GM18519 (cell line): ENCODE measurements at regions not wholly inside any gene's neighbourhood (a gene's known extent, or its start where the extent isn't known, plus 50 kb on each side); places are given as distances from the start of the nearest gene placed in this dataset.

ENCODE experiments used
- ATAC-seq: cut with Tn5 transposase; IDR thresholded peaks from one replicate; pipeline ENCODE4 v1.9.1; 2021; ENCODE audit warnings: mild to moderate bottlenecking, moderate library complexity; ENCODE audit not compliant: unreplicated experiment, low FRiP score

DNA sequence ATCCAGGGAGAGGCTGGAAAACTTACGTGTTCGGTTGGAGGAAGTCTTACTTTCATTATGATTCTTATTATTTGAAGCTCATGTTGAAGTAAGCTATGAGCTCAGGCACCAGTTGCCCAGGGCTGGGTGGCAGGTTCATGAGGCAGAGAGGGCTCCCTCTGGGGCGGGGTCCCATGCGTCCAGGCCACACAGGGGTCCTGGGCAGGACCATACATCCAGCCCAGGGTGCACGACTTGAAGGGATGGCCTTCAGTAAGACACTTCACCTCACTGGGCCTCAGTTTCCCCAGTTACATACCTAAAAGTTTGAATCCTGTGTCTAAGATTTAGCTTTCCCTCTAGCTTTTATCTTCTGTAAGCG, 107.3 kb upstream of the B3GAT1 start:
- no peak for ATAC-seq

DNA sequence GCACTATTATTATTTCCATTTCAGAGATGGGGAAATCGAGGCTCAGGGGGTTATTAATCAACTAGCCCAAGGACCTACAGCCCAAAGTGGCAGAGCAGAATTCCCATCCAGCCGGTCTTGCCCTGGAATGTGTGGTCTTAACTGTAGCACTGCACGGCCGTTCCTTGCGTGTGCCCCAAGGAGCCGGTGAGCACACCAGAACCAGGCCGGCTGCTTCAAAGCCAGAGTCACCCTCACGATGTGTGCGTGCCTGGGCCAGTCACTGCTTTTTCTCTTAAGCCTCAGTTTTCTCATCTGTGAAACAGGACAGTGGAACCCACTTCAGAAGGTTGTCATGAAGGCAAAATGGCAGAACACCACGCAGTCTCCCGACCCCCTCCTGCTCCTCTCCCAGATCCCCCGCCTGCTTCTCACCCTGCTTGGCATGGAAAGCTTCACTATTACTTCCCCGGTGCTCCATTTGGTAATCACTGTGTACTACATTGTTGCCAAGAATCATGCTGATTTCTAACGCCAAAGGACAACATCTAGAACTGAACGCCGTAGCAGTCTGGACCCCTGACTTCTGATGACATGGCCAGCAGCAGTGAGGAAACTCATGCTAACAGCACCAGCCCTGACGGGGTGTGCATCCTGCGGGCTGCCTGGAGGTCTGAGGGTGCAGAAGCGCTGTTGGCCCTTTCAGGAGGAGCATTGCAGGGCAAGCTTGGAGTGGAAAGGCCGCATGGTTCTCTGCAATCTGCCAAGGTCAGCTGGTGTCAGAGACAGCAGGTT, 106.8 kb upstream of the B3GAT1 start:
- no peak for ATAC-seq

DNA sequence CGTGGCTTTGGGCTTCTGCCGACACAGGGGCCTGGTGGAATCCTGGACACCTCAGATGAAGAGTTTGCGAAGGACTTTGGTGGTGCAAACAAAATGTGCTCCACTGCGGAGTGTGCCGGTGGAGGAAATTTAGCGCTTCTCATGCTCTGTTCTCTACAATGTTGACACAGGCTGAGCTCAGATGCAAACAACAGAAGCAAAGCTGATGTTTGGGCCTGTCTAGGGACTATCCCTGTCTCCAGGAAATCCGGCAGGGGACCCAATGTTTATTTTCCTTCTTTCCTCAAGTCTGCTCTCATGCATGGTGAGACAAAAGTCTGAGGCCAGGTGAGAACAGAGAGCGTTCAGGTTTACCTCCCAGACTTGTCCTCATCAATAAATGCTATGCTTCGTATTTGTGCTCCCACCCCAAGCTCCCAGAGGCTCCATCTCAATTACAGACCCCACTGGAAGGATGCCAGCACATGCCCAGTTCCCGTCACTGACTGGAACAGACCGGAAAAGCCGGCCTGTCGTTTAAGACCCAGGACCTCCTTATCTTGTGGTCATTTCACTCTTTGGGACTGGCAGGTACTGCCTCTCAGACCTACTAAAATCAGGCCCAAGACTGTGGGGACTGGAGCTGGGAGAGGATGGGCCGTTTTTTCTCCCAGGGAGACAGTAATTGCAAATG, 105.7 kb upstream of the B3GAT1 start:
- no peak for ATAC-seq

DNA sequence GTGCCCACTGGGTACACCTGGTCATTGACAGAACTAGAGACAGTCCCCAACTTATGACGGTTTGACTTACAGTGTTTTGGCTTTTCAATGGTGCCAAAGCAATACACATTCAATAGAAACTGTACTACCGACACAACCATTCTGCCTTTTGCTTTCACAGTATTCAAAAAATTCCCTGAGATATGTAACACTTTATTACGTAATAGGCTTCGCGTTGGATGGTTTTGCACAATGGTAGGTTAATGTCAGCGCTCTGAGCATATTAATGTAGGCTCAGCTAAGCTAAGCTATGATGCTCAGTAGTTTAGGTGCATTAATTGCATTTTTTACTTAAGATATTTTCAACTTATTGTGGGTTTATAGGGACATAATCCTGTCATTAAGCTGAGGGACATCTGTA, 105.1 kb upstream of the B3GAT1 start:
- no peak for ATAC-seq

DNA sequence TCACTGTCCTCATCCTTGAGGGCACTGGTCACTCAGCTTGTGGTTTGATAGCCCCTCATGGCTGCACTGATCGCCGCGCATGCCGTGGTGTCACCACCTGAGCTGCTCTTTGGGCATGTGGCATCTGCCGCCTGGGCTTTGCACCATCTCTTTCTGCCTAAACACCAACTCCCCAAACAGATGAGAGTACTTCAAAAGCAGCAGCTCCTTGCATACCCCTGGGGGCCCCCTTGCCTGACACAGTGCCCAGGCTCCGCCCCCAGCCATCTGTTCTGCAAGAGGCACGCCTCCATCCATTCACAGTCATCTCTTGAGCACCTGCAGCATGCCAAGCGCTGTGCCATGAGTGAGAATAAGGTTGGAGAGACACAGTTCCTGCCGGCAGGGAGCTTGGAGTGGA, 104.5 kb upstream of the B3GAT1 start:
- ATAC-seq: no peak

DNA sequence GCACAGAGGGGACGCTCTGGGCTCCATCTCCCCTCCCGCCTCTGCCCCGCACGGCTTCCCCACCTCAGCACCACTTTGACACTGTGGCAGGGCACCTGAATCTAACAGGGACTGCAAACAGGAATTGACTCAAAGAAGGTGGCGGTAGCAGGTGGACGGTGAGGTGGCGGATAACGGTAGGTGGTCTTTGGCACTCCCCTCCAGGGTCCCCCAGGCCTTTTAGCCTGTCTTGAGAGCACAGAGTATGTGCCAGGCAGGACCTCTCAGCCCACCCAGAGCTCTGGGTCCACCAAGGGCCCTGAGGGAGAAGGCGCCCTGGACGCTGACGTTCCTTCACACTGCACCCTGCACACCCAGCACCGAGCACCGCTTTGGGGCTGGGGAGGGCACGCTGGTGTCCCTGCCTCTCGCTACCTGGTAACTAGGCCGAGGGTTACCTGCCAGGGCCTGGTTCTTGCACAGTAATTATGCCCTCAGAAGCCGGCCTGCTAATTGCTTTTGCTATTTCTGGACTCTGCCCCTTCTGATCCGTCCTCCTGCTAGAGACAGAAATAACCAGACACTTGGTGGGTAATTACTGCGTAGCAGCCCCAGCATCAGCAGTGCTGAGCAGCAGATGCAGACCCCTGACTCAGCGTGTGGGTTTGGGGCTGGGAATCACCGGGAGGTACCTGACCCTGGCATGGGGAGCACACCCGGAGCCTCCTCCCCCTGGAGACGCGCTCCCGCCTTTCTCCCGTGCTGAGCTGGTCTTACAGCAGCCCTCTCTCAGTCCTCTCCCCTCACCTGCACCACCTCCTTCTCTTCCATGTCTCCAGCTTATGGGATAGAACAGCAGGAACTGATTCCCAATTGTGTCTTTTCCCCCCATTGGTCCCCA, 103.3 kb upstream of the B3GAT1 start:
- no peak for ATAC-seq

DNA sequence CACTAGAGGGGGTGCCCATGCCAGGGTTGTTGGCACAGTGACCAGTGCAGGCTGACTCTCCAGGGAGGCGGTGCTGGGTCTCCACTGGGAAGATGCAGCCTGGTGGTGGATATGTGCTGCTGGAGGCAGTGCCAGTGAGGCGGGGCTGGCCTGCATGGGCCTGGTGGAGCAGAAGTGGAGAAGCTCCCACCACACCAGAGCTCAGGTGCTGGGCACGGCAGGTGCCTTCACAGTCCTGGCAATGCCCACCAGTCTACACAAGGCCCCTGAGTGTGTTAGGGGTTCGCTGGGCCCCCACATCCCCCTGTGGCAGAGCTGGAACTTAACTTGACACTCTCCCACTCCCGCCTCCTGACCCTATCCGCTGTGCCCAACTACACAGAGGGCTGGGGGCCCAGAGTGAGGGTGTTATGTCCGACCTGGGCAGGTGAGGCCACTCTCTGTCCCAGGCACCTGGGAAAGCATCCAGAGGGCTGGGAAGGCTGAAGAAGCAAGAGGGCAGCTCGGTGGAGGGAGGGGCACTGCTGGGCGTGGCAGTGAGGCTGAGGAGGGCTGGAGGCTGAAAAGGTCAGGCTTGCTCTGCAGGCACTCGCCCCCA, 102.4 kb upstream of the B3GAT1 start:
- ATAC-seq: no peak

DNA sequence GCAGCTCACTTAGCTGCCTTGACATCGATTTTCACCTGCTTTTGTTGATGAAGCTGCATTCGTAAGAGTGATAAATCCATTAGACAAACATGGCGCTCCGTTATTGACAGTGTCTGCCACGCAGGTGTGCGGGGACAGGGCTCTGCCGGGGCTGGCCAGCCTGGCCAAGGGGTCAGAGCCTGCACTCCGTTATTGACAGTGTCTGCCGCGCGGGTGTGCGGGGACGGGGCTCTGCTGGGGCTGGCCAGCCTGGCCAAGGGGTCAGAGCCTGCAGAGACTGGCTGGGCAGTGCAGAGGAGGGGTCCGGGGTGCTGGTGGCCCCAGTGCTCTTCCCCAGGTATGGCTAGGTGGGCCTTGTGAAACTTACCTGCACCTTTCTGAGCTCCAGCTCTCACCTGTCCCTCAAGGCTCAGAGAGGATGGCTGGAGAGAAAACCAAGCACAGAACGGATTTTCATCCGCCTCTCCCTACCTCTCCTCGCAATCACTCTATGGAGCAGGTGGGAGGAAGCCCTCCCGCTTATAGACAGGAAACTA, 101.6 kb upstream of the B3GAT1 start:
- no peak for ATAC-seq

DNA sequence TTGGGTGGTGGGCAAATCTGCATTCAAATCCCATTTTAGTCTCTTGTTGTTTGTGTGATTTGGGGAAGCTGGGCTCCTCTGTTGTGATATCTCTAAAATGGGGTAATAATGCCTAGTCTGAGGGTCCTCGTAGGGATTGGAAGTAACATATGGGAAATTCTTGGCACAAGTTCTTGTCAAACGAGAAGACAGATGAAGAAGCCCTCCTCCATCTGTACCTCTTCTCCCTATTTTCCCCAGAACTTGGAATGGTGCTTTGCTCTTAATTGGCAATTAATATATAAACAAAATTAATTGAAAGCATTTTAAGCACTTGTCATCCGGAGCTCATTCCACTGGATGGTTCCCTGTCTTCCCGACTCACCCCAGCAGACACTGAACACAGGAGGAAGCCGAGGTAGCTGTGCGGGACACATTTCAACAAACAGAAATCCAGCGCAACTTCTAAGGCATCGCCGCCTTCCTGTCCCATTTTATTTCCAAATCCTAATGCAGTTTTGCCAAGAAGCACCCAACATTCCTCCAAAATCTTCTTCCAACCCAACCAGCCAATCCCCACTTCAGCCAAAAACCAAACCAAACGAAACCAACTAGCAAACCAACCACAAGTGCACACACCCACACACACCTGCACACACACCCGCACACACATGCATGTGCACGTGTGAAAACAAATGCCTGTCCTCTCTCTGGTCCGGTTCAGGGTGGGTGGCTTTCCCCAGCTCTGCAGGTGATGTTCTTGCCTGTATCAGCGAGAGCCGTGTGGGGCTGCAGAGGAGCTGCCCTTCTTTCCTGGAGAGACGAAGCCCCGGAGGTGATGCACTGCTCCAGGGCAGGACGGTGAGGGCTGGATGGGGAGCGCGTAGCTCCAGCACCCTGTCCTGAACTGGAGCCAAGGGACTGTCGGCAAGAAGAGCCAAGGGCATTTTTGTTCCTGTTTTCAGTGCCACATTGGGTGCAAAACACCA, 100.8 kb upstream of the B3GAT1 start:
- ATAC-seq: no peak

DNA sequence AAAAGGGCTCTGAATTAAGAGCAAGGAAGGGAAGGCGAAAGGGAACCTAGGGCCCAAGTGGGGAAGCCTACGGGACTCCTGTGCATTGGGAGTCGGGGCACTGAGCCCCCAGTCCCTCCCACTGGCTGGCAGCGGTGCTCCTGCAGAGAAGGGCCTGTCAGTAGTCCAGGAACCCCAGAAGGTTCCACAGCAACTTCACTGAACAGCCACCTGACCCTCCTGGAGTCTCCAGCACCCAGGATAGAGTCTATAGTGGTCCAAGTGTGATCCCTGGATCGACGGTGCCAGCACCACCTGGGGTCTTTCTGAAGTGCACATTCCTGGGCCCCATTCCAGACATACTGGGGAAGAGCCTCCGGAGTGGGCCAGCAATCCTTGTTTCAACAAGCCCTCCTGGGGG, 100.0 kb upstream of the B3GAT1 start:
- ATAC-seq: no peak

DNA sequence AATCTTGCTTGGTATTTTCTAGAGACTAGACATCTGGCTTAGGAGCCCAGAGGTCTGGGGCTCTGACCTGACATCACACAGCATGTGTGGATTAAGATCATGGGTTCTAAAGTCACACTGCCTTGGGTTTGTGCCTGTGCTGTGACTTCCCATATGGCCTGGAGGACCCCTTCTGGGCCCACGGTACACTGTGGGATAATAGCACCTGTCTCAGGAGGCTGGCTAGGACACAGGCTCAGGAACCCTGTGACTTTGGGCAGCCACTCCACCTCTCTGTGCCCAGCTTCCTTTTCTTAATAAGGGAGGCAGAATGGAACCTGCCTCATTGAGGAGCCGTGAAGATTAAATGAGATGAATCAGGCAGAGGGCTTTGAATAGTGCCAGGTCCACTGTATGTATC, 99.2 kb upstream of the B3GAT1 start:
- ATAC-seq: no peak

DNA sequence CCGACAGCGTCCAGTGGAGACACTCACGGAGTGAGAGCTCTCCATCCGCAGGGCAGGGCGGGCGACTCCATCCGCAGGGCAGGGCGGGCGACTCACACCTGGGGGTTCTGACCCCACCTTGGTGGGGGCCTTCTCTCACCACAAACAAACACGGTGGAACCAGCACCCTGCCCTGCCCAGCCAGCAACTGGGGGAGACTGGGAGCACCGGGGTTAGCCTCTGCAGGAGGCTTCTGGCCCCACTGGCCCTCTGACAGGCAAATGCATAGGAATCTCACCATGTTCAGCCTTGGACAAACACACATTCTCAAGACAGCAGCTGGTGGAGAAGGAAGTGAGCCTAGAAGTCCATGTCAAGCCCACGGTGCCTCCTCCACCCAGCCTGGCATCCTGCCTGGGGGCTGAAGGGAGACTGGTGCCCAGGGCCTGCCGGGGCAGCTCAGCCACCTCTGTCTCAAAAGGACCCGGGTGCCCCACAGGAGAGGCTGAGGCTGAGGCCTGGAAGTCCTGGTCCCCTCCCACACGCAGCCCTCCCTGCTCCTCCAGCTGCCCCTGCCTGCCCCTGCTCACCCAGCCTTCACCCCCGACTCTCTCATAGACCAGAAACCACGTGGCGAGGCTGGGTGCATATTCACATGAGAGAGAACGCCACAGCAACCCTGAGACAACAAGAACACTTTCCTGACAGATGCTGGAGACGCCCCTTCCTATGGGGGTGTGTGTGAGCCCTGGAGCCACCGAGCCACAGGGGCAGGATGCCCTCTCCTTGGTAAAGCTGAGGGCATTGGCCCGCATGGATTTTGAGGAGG, 98.4 kb upstream of the B3GAT1 start:
- ATAC-seq: no peak

DNA sequence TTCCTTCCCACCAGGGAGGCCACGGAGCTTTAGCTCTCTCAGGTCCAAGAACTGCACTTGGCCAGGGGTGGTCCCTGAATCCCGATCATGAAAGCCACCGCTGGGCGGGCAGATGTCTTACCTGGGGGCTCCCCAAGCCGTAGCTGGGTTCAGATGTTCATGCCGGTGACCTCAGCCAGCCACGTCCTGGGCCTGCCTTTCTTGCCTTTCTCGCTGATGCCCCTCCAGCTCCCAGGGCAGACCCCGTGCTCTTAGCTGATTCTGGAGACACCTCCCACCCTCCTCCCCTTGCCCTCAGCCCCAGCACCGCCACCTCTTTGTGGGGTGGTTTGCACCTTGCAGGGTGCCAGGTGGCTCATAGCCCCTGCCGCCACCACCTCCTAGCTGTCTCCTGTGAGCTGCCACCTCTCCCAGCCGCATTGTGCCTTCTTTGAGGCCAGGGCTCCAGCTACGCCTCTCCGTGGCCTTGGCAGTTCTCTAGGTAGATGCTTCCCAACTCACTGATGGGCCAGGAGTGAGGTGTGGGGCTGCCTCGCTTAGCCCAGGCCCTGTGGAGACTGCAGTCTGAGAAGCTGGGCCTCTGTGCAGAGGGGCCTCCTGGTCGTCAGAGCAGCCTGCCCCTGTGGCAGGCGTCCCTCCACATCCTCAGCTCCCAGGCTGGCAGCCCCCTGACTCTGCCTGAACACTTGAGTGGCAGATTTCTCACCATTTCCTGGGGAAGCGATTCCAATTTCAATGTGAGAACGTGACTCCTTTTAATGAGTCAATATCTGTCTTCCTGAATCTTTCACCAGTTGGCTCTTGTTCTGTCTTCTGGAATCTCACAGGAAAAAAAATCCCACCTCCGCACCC, 97.6 kb upstream of the B3GAT1 start:
- ATAC-seq: no peak

DNA sequence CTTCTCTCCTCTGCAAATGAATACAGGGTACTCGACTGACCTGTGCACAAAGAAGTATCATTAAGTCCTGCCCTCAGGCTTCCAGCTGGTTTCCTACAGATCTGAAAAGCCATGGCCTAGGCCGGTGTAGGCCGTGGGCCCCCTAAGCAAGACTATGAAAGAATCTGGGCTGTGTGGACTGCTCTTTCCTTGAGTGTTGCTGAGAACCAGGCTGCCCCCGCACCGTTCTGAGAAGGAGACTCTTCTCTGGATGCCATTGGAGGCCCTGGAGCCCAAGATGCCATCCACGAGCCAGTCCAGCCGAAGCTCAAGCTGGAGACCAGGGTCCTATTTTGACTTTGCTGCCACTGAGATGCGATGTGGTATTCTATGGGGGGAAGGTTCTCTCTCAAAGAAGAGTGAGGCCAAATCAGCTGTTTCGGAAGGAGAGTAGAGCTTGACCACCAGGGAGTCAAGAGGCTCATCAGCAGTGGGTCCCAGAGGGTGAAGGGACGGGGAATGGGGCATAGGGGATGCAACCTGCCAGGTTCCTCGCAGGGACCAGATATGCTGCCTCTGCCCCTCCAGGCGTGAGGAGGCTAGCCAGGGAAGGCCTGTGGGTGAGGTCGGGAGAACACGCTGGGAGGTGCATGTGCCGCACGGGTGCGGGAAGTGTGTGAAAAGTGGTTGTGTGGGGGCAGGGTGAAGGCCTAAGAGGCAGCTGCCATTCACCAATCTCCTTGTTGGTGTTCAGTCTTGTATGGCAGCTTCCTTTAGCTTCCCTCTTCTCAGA, 96.4 kb upstream of the B3GAT1 start:
- no peak for ATAC-seq

DNA sequence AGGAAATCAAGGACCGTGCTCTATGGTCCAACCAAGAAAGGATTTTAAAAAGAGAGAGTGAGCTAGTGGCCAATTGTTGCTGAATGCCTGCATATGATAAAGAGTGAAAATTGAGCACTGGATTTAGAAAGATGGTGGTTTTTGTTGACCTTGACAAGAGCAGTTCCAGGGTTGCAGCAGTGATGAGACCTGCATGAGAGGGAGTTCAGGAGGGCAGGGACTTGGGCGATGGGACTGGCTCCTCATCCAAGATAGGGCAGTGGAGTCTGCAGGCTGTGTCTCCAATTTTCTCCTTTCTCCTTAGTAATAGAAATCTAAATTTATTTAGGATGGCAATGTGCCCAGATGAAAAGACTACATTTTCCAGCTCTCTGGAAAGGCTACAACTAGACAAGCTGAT, 94.0 kb upstream of the B3GAT1 start:
- ATAC-seq: no peak

DNA sequence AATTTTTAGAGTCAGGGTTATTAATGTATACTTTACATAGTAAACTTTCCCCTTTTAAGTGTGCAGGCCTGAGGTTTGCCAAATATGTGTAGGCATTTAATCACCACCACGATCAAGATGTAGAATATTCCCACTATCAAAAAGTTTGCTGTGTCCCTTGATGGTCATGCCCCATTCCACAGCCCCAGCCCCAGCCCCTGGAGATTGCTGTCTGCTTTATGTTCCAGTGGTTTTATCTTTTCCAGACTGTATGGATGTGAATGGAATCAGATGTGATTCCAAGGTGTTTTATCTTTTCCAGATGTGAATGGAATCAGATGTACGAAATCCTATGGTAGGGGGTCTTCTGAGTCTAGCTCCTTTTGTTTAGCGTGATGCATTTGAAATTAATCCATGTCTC, 93.1 kb upstream of the B3GAT1 start:
- ATAC-seq: no peak
